ENCODE measurements at regions not wholly inside any gene's neighbourhood (a gene's known extent, or its start where the extent isn't known, plus 50 kb on each side); places are given as distances from the start of the nearest gene placed in this dataset.

GRCh38 chr6:126945812-126946360 lies 172.6 kb upstream of the RSPO3 start:
- no peak for TF ChIP-seq CTCF (conservative IDR thresholded peaks at IDR 0.05; ENCODE audit: low read depth in 2 of 2)
- no peak for TF ChIP-seq JUNB (IDR thresholded peaks at IDR 0.05; ENCODE audit: unreplicated experiment)
- no peak for TF ChIP-seq REST (IDR thresholded peaks at IDR 0.05; ENCODE audit: unreplicated experiment)
- TF ChIP-seq EZH2phosphoT487 (IDR thresholded peaks at IDR 0.05; ENCODE audit: unreplicated experiment), result no peak
- TF ChIP-seq EZH2 (IDR thresholded peaks at IDR 0.05; ENCODE audit: low read depth, unreplicated experiment), result no peak
- no peak for TF ChIP-seq POLR2AphosphoS5 (IDR thresholded peaks at IDR 0.05; ENCODE audit: low read depth)
- no peak for TF ChIP-seq STAT1 (IDR thresholded peaks at IDR 0.05; ENCODE audit: unreplicated experiment)
- TF ChIP-seq ZNF331 (CRISPR knock-in tag; IDR thresholded peaks at IDR 0.05; ENCODE audit: low read depth), result no peak
